IMR-90 (cell line): ENCODE measurements at regions not wholly inside any gene's neighbourhood (a gene's known extent, or its start where the extent isn't known, plus 50 kb on each side); places are given as distances from the start of the nearest gene placed in this dataset.

Source experiments
- ATAC-seq: fragments of 200-7000 bp; cut with Tn5 transposase; 2 replicates; pipeline ENCODE4 v1.9.1; 2020; ENCODE audit warnings: low read depth, mild to moderate bottlenecking, moderate library complexity
- BruUV-seq: library from RNA; stranded (reverse); fragments of 400-500 nt; replicated peaks from 2 replicates; lab custom pipeline; 2021; lab: Mats Ljungman, UMichigan
- CTCF ChIA-PET: fragments of 300-600 bp; formaldehyde crosslinking; extraction: SDS; loops from one replicate; lab custom pipeline; 2021; ENCODE audit warnings: antibody characterized with exemption; lab: Yijun Ruan, JAX
- POLR2A ChIA-PET: fragments of 300-600 bp; sonication (Branson Sonifier 250); formaldehyde crosslinking; loops from one replicate; lab custom pipeline; 2022; ENCODE audit warnings: antibody characterized with exemption; ENCODE audit not compliant: unreplicated experiment; lab: Charles Lee
- DNase-seq: peaks from one replicate; pipeline ENCODE4 v3.0.0; 2013
- H2AFZ ChIP-seq: replicated peaks from 2 replicates; pipeline ENCODE3; 2013; ENCODE audit warnings: low read length, mild to moderate bottlenecking; ENCODE audit not compliant: poor library complexity
- H2AK5ac ChIP-seq: 2 replicates; pipeline ENCODE4 v1.6.1; 2013; ENCODE audit warnings: low read depth, low read length, inconsistent platforms
- H2AK9ac ChIP-seq: replicated peaks from 2 replicates; pipeline ENCODE3; 2013; ENCODE audit warnings: mild to moderate bottlenecking, low read depth, low read length, moderate library complexity; ENCODE audit not compliant: poor library complexity
- H2BK120ac ChIP-seq: 2 replicates; pipeline ENCODE4 v1.6.1; 2013; ENCODE audit warnings: low read depth, low read length, inconsistent platforms
- H2BK15ac ChIP-seq: 3 replicates; pipeline ENCODE4 v1.6.1; 2013; ENCODE audit warnings: low read depth, low read length, inconsistent platforms
- H2BK20ac ChIP-seq: 2 replicates; pipeline ENCODE4 v1.6.1; 2013; ENCODE audit warnings: low read depth, mild to moderate bottlenecking, inconsistent platforms, low read length, moderate library complexity
- H2BK5ac ChIP-seq: 2 replicates; pipeline ENCODE4 v1.6.1; 2013; ENCODE audit warnings: mild to moderate bottlenecking, low read depth, low read length, inconsistent platforms; ENCODE audit not compliant: poor library complexity, severe bottlenecking
- H3K14ac ChIP-seq: replicated peaks from 2 replicates; pipeline ENCODE4 v1.6.1; 2013; ENCODE audit warnings: low read depth, low read length, inconsistent platforms
- H3K18ac ChIP-seq: 2 replicates; pipeline ENCODE4 v1.6.1; 2013; ENCODE audit warnings: low read depth, low read length, control low read depth
- H3K23ac ChIP-seq: 2 replicates; pipeline ENCODE4 v1.6.1; 2013; ENCODE audit warnings: low read depth, low read length, inconsistent platforms
- H3K27ac ChIP-seq: 2 replicates; pipeline ENCODE4 v1.5.1; 2013; ENCODE audit warnings: mild to moderate bottlenecking, control low read depth, low read length; ENCODE audit not compliant: insufficient read depth
- H3K27me3 ChIP-seq: 2 replicates; pipeline ENCODE4 v1.6.1; 2013; ENCODE audit warnings: low read length; ENCODE audit not compliant: control insufficient read depth, insufficient read depth
- H3K36me3 ChIP-seq: 2 replicates; pipeline ENCODE4 v1.6.1; 2013; ENCODE audit warnings: low read length, mixed read lengths; ENCODE audit not compliant: control insufficient read depth, insufficient read depth
- H3K4ac ChIP-seq: 2 replicates; pipeline ENCODE4 v1.6.1; 2013; ENCODE audit warnings: low read depth, low read length, inconsistent platforms
- H3K4me1 ChIP-seq: 2 replicates; pipeline ENCODE4 v1.6.1; 2013; ENCODE audit warnings: low read length, mixed read lengths; ENCODE audit not compliant: control insufficient read depth, insufficient read depth
- H3K4me2 ChIP-seq: 2 replicates; pipeline ENCODE4 v1.6.1; 2013; ENCODE audit warnings: low read depth, mild to moderate bottlenecking, control low read depth, low read length, moderate library complexity
- H3K4me3 ChIP-seq: 2 replicates; pipeline ENCODE4 v1.5.1; 2013; ENCODE audit warnings: low read depth, mild to moderate bottlenecking, control low read depth, low read length, moderate library complexity; ENCODE audit not compliant: insufficient read depth
- H3K56ac ChIP-seq: 2 replicates; pipeline ENCODE4 v1.6.1; 2013; ENCODE audit warnings: low read length, inconsistent platforms; ENCODE audit not compliant: insufficient read depth; ENCODE audit errors: extremely low read depth
- H3K79me1 ChIP-seq, 2 experiments: 2 replicates each; pipeline ENCODE4 v1.6.1; 2013; ENCODE audit warnings: low read length in 2 of 2, inconsistent platforms in 1 of 2, low read depth in 1 of 2
- H3K9ac ChIP-seq: 2 replicates; pipeline ENCODE4 v1.6.1; 2013; ENCODE audit warnings: low read depth, low read length, control low read depth
- H3K9me1 ChIP-seq: 2 replicates; pipeline ENCODE4 v1.6.1; 2013; ENCODE audit warnings: low read length, inconsistent platforms; ENCODE audit not compliant: insufficient read depth
- H3K9me3 ChIP-seq: 2 replicates; pipeline ENCODE4 v1.6.1; 2013; ENCODE audit warnings: low read length; ENCODE audit not compliant: control insufficient read depth, insufficient read depth
- H4K20me1 ChIP-seq: 2 replicates; pipeline ENCODE4 v1.6.1; 2013; ENCODE audit warnings: low read length, inconsistent platforms; ENCODE audit not compliant: insufficient read depth
- H4K5ac ChIP-seq: 2 replicates; pipeline ENCODE4 v1.6.1; 2013; ENCODE audit warnings: mild to moderate bottlenecking, low read depth, low read length, control low read depth
- H4K8ac ChIP-seq, 2 experiments: 2 replicates each; pipeline ENCODE4 v1.6.1; 2013; ENCODE audit warnings: low read depth in 2 of 2, low read length in 2 of 2, control low read depth in 1 of 2, inconsistent platforms in 1 of 2
- H4K91ac ChIP-seq: 2 replicates; pipeline ENCODE4 v1.6.1; 2013; ENCODE audit warnings: low read depth, low read length, inconsistent platforms; ENCODE audit not compliant: insufficient read depth
- BHLHE40 ChIP-seq: fragments of 150-350 bp; IDR thresholded peaks from 2 replicates; pipeline ENCODE4 v1.6.1; 2016; ENCODE audit warnings: mild to moderate bottlenecking, low read depth, low read length
- CEBPB ChIP-seq: IDR thresholded peaks from 2 replicates; pipeline ENCODE4 v1.6.1; 2012; ENCODE audit warnings: low read depth, low read length, improper control_type of control experiment
- CHD1 ChIP-seq: IDR thresholded peaks from 2 replicates; pipeline ENCODE4 v1.6.1; 2012; ENCODE audit warnings: low read depth, low read length, improper control_type of control experiment
- FOS ChIP-seq: fragments of 150-350 bp; IDR thresholded peaks from 2 replicates; pipeline ENCODE4 v1.6.1; 2016; ENCODE audit warnings: low read depth, low read length
- MAFK ChIP-seq: IDR thresholded peaks from 2 replicates; pipeline ENCODE4 v1.6.1; 2012; ENCODE audit warnings: low read depth, low read length, improper control_type of control experiment
- MAZ ChIP-seq: IDR thresholded peaks from 2 replicates; pipeline ENCODE4 v1.6.1; 2012; ENCODE audit warnings: low read depth, mild to moderate bottlenecking, low read length, improper control_type of control experiment, moderate library complexity, borderline replicate concordance
- MXI1 ChIP-seq: IDR thresholded peaks from 2 replicates; pipeline ENCODE4 v1.6.1; 2012; ENCODE audit warnings: low read depth, mild to moderate bottlenecking, low read length, moderate library complexity, borderline replicate concordance
- NFE2L2 ChIP-seq: fragments of 150-350 bp; IDR thresholded peaks from 2 replicates; pipeline ENCODE4 v1.6.1; 2016; ENCODE audit warnings: low read depth, mild to moderate bottlenecking, low read length
- POLR2A ChIP-seq: IDR thresholded peaks from 2 replicates; pipeline ENCODE4 v1.6.1; 2012; ENCODE audit warnings: mild to moderate bottlenecking, low read depth, low read length
- RAD21 ChIP-seq: IDR thresholded peaks from 2 replicates; pipeline ENCODE4 v1.6.1; 2012; ENCODE audit warnings: low read length, improper control_type of control experiment
- RCOR1 ChIP-seq: IDR thresholded peaks from 2 replicates; pipeline ENCODE4 v1.6.1; 2012; ENCODE audit warnings: mild to moderate bottlenecking, low read length, improper control_type of control experiment; ENCODE audit not compliant: insufficient replicate concordance
- RFX5 ChIP-seq: IDR thresholded peaks from 2 replicates; pipeline ENCODE4 v1.8.0; 2012; ENCODE audit warnings: low read depth, mild to moderate bottlenecking, low read length, moderate library complexity
- SMC3 ChIP-seq: fragments of 150-350 bp; IDR thresholded peaks from 2 replicates; pipeline ENCODE4 v1.6.1; 2016; ENCODE audit warnings: low read depth, mild to moderate bottlenecking, antibody characterized with exemption, low read length, moderate library complexity
- dilution Hi-C: fragments of 300-500 bp; cut with HindIII; formaldehyde crosslinking; loops from one replicate; pipeline ENCODE4 v1.14.3; 2018; ENCODE audit warnings: low sequenced_read_pairs; ENCODE audit not compliant: unreplicated experiment
- in situ Hi-C: fragments of 300-500 bp; cut with MboI; formaldehyde crosslinking; loops from 3 replicates; pipeline ENCODE4 v1.14.3; 2019; ENCODE audit warnings: low sequenced_read_pairs, inconsistent platforms, mixed read lengths
- intact Hi-C: fragments of 100-400 bp; cut with micrococcal nuclease; formaldehyde crosslinking; loops from 2 replicates; pipeline ENCODE4 v1.10.0; 2022
- TF ChIP-seq, protein P1 (sequence below): conservative IDR thresholded peaks from 2 replicates; pipeline ENCODE4 v1.5.1; 2012; ENCODE audit warnings: mild to moderate bottlenecking, low read depth, low read length, improper control_type of control experiment
- TF ChIP-seq, protein P2 (sequence below): fragments of 150-350 bp; IDR thresholded peaks from 2 replicates; pipeline ENCODE4 v1.6.1; 2017; ENCODE audit warnings: mild to moderate bottlenecking, antibody characterized with exemption, low read length, low read depth
- TF ChIP-seq, protein P3 (sequence below): fragments of 150-350 bp; IDR thresholded peaks from 2 replicates; pipeline ENCODE4 v1.6.1; 2016; ENCODE audit warnings: low read depth, mild to moderate bottlenecking, low read length, moderate library complexity, borderline replicate concordance

DNA sequence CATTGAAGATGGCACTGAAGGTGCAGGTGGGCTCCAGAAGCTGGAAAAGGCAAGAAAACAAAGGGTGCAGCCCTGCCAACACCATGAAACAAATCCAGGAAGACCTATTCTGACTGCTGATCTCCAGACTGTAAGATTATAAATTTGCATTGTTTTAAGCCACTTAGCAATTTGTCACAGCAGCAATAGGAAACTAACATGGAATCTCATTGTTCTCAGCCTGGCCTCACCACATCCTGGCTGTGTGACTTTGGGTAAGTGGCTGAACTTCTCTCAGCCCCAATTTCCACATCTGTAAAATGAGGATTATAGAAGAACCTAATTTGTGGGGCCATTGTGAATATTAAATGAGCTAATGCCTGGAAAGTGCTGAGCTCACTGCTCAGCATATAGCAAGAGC is 160.4 kb upstream of the MAFB start:
- Histone ChIP-seq H2BK120ac (no peak overlapping the region), H3K9me3 (no peaks in the 10 kb centered on the region), H3K23ac (no peak overlapping the region), H3K9me1 (peaks cover 2% of the 10 kb centered on the region; the same call in 1 of the 2 replicates), H4K5ac (no peak overlapping the region), H3K4ac (no peak overlapping the region), H3K36me3 (no peaks in the 10 kb centered on the region), H4K91ac (no peak overlapping the region), H3K14ac (no peak overlapping the region), H4K20me1 (no peaks in the 10 kb centered on the region), H3K4me1 (no peaks in the 10 kb centered on the region), H2AK9ac (no peak overlapping the region), H2AFZ (no peak overlapping the region), H3K18ac (no peak overlapping the region), H2BK15ac (no peak overlapping the region), H3K79me1 (no peaks in the 10 kb centered on the region), H3K4me2 (no peak overlapping the region), H3K4me3 (no peak overlapping the region), H3K56ac (no peak overlapping the region), H3K9ac (no peak overlapping the region), H2BK5ac (no peak overlapping the region), H2BK20ac (no peak overlapping the region), H3K27ac (no peak overlapping the region), H2AK5ac (no peak overlapping the region), H3K27me3 (no peaks in the 10 kb centered on the region; the same call in 1 of the 2 replicates), H4K8ac (no peak overlapping the region)
- no TSS peak for BruUV-seq
- CTCF ChIA-PET, result interaction anchor here (0.6 to 0.9 kb wide), 2 partner anchors 9 to 18 kb away, joined by 3 read pairs; no protein-coding TSS in a partner anchor
- in situ Hi-C loops (no loop called here), dilution Hi-C loops (no loop called here), intact Hi-C loops (no loop called here)
- no peak for DNase-seq
- POLR2A ChIA-PET, result no interaction called here
- no peak for TF ChIP-seq POLR2A
- TF ChIP-seq SMC3, result no peak
- no peak for TF ChIP-seq NFE2L2
- no peak for TF ChIP-seq MAFK
- TF ChIP-seq RFX5, result no peak
- TF ChIP-seq, protein P1, sequence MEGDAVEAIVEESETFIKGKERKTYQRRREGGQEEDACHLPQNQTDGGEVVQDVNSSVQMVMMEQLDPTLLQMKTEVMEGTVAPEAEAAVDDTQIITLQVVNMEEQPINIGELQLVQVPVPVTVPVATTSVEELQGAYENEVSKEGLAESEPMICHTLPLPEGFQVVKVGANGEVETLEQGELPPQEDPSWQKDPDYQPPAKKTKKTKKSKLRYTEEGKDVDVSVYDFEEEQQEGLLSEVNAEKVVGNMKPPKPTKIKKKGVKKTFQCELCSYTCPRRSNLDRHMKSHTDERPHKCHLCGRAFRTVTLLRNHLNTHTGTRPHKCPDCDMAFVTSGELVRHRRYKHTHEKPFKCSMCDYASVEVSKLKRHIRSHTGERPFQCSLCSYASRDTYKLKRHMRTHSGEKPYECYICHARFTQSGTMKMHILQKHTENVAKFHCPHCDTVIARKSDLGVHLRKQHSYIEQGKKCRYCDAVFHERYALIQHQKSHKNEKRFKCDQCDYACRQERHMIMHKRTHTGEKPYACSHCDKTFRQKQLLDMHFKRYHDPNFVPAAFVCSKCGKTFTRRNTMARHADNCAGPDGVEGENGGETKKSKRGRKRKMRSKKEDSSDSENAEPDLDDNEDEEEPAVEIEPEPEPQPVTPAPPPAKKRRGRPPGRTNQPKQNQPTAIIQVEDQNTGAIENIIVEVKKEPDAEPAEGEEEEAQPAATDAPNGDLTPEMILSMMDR, result no peak
- no peak for TF ChIP-seq CHD1
- TF ChIP-seq RAD21, result no peak
- no peak for TF ChIP-seq RCOR1
- TF ChIP-seq BHLHE40, result no peak
- TF ChIP-seq MXI1, result no peak
- TF ChIP-seq, protein P2, sequence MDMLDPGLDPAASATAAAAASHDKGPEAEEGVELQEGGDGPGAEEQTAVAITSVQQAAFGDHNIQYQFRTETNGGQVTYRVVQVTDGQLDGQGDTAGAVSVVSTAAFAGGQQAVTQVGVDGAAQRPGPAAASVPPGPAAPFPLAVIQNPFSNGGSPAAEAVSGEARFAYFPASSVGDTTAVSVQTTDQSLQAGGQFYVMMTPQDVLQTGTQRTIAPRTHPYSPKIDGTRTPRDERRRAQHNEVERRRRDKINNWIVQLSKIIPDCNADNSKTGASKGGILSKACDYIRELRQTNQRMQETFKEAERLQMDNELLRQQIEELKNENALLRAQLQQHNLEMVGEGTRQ, result no peak
- TF ChIP-seq, protein P3, sequence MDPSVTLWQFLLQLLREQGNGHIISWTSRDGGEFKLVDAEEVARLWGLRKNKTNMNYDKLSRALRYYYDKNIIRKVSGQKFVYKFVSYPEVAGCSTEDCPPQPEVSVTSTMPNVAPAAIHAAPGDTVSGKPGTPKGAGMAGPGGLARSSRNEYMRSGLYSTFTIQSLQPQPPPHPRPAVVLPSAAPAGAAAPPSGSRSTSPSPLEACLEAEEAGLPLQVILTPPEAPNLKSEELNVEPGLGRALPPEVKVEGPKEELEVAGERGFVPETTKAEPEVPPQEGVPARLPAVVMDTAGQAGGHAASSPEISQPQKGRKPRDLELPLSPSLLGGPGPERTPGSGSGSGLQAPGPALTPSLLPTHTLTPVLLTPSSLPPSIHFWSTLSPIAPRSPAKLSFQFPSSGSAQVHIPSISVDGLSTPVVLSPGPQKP, result no peak
- no peak for TF ChIP-seq MAZ
- TF ChIP-seq CEBPB, result no peak
- no peak for TF ChIP-seq FOS
- no peak for ATAC-seq
